ENCODE measurements at regions not wholly inside any gene's neighbourhood (a gene's known extent, or its start where the extent isn't known, plus 50 kb on each side); places are given as distances from the start of the nearest gene placed in this dataset.

- TF ChIP-seq GATA3 (IDR thresholded peaks at IDR 0.05; ENCODE audit: low read depth, low read length) = no peak
- TF ChIP-seq GATA2 (IDR thresholded peaks at IDR 0.05; ENCODE audit: low read depth, low read length) = no peak
Measured at GRCh38 chr13:31045286-31046081, 113.0 kb downstream of the TEX26 start.
